Left kidney (tissue), 1 donor: ENCODE measurements at regions not wholly inside any gene's neighbourhood (a gene's known extent, or its start where the extent isn't known, plus 50 kb on each side); places are given as distances from the start of the nearest gene placed in this dataset.

Experiments
- DNase-seq: peaks from one replicate; pipeline ENCODE4 v3.0.0-alpha.2; 2013

- no peak for DNase-seq
These were observed 775.4 kb downstream of the MTRR start for GRCh38 chr5:8644377-8644776.

- DNase-seq = no peak
These were observed 778.2 kb downstream of the MTRR start for GRCh38 chr5:8647111-8647510.

GRCh38 chr5:8650186-8650585 lies 781.2 kb downstream of the MTRR start:
- DNase-seq = no peak

GRCh38 chr5:8660133-8660893 lies 791.4 kb downstream of the MTRR start:
- no peak for DNase-seq

GRCh38 chr5:8663374-8663773 lies 794.4 kb downstream of the MTRR start:
- DNase-seq = no peak

- DNase-seq = no peak
These were observed 806.2 kb downstream of the MTRR start for GRCh38 chr5:8675182-8675581.

- no peak for DNase-seq
These were observed 807.7 kb downstream of the MTRR start for GRCh38 chr5:8676695-8677094.

- no peak for DNase-seq
These were observed 813.4 kb downstream of the MTRR start for GRCh38 chr5:8682381-8682780.

GRCh38 chr5:8683496-8683895 lies 814.5 kb downstream of the MTRR start:
- DNase-seq = no peak

GRCh38 chr5:8685704-8686103 lies 816.8 kb downstream of the MTRR start:
- no peak for DNase-seq

- no peak for DNase-seq
These were observed 817.8 kb downstream of the MTRR start for GRCh38 chr5:8686707-8687106.

- no peak for DNase-seq
These were observed 820.8 kb downstream of the MTRR start for GRCh38 chr5:8689773-8690172.

GRCh38 chr5:8691221-8691620 lies 822.3 kb downstream of the MTRR start:
- DNase-seq = no peak

- DNase-seq = no peak
These were observed 824.4 kb downstream of the MTRR start for GRCh38 chr5:8693341-8693844.

- no peak for DNase-seq
These were observed 825.6 kb downstream of the MTRR start for GRCh38 chr5:8694545-8694944.

- no peak for DNase-seq
These were observed 827.2 kb downstream of the MTRR start for GRCh38 chr5:8695902-8696845.

GRCh38 chr5:8700222-8700621 lies 831.3 kb downstream of the MTRR start:
- DNase-seq = no peak

GRCh38 chr5:8700671-8701070 lies 831.7 kb downstream of the MTRR start:
- no peak for DNase-seq

- no peak for DNase-seq
These were observed 832.3 kb downstream of the MTRR start for GRCh38 chr5:8701251-8701650.

GRCh38 chr5:8710426-8710930 lies 835.4 kb downstream of the SEMA5A start:
- no peak for DNase-seq

GRCh38 chr5:8714198-8714597 lies 831.7 kb downstream of the SEMA5A start:
- DNase-seq = no peak

GRCh38 chr5:8714861-8715260 lies 831.0 kb downstream of the SEMA5A start:
- no peak for DNase-seq

GRCh38 chr5:8719796-8720195 lies 826.1 kb downstream of the SEMA5A start:
- no peak for DNase-seq
